CD4-positive, alpha-beta T cell treated with Interleukin-10 for 1 hour (primary cell): ENCODE measurements at regions not wholly inside any gene's neighbourhood (a gene's known extent, or its start where the extent isn't known, plus 50 kb on each side); places are given as distances from the start of the nearest gene placed in this dataset.

Experiments
- DNase-seq: peaks from one replicate; pipeline ENCODE4 v3.0.0-alpha.2; 2020

DNA sequence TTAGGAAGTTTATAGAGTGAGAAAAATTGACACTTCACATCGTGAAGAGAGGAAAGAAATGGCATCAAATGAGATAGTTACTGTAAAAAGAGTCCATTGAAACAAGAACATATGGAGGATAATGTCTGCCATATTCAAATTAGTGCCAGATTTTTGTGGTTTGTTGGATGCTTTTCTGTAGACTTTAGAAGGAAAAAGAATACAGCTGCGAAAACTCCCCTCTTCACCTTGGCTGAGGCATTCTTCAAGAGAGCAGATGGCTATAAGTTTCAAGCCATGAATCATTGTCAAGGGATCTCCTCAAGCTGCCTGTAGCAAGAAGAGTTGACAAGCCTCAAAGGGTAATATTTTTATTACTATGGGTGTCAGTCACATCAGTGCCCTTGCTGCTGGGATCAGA lies 507.4 kb upstream of the RAG2 start:
- no peak for DNase-seq

DNA sequence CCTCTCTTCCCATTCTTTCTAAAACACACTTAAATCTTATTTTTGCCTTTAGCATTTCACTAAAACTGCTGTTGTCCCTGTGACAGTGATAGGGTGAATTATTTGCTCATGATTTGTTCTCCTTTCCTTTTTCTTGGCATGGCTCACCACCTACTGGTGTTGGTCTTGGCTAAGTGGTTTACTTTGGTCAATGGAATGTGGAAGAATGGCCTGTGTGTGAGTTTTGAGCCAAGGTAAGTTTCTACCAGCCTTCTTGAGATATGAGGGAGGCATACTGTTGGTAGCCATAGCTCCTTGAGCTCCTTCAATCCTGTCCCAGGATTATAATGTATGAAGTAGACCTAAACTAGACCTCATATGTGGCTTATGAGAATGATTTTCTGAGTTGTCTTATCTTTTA lies 506.3 kb upstream of the RAG2 start:
- DNase-seq: no peak

DNA sequence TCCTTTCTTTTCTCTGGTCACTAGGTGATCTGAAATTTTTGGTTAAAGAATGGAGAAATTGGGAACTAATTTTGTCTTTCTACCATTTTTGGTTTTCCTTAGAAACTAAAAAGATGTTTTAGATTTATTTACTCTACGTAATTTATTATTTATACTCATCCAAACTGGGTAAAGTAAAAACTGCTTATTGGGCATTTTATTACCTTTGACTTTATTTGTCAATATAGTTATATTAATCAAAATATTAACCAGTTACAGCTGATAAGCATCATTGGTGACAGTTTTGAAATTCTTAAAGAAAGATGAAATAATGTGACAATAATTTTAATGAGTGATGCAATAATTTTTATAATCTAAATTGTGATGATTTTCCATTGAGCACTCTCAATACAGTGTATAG lies 502.0 kb upstream of the RAG2 start:
- no peak for DNase-seq

DNA sequence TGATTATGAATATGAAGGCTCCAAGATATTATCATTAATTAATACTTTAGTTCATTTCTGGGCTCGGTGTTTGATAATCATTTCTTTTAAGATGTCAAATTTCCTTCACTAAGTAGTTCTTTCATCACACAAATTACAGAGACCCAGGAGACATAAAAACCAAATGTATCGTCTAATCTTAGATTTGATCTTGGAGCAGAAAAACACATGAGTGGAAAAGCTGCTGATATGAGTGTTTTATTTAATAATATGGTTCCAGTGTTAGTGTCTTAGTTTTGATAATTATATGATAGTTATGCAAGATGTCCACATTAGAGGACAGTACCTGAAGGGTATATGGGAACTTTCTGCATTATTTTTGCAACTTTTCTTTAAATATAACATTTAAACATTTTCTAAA lies 494.5 kb upstream of the RAG2 start:
- DNase-seq: no peak

GRCh38 chr11:37089439-37089838 lies 491.4 kb upstream of the RAG2 start:
- no peak for DNase-seq

GRCh38 chr11:37088573-37088910 lies 490.5 kb upstream of the RAG2 start:
- DNase-seq: no peak

DNA sequence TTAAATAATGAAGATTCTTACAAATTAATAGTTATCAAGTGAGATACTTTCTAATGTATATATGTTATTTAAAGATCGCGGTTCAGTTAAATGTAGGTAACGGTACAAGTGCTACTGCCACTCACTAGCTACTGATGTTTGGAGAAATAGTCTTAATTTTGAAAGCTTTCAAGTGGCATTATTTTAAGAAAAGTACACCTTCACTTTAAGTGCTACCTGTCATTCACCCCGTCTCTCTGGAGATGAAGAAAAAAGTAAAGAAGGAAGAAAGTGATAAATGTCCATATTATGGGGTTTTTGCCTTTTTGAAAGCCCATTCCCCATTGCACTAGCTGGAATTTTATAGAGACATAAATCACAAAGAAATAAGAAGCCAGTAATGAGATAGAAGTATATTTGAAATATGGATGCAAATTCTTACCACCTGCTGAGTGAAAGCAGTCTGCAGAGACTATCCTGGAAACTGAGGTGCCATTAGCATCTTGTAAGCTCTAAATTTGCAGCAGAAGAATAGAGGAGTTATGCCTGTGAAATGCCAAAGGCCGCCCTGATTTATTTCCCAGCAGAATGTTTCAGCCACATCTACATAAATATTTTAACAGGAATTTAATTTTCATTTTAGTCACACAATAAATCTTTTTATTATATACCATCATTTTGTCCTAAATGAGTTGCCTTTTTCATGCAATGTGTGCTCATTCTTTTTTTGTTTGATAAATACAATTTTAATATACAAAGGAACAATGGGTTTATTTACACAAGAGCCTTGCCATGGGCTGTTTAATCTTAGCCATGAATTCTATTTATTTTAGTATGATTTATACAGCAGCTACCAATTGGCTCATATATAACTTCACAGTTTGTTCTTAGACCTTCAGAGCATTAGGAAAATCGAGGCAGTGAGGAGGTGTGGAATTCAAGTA lies 489.9 kb upstream of the RAG2 start:
- no peak for DNase-seq

GRCh38 chr11:37078521-37078920 lies 480.5 kb upstream of the RAG2 start:
- no peak for DNase-seq

DNA sequence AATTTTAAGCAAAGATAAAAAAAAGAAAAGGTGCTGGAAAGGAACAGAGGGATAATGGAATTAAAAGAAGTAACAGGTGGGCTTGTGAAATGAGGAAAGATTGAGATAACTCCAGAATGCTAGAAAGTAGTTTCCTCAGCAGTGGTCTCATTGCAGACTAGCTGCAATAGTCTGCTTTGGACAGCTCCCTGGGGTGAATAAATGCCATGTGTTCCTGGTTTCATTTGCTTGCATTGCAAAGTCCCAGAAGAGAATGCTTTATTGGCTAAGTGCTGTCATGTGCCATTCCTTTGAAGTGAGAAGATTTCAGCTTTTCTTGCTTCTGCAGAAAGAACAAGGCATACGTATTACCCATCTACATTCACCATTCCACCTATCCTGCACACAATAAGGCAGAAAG lies 478.8 kb upstream of the RAG2 start:
- no peak for DNase-seq

DNA sequence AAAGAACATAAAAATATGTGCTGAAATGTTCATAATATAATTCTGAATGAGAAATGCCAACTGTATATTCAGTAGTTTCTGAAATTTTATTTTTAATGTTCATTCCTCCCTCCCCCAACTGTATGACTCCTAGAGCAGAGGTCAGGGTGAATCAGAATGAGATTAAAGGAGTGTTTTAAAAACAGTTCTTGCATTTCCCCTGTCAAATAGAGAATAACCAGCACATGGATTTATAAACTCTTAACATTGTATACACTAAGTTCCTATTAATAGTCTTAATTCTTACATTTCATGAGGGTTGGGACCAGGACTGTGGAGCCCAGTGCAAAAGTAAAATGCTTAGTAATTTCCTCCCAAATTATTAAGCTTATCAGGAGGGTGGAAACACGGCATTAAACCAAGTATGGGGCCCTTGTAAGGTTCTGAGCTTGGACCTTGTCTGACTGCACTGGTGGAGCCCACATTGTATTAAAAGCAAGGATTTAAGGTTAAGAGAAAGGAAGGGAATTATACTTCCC lies 474.6 kb upstream of the RAG2 start:
- no peak for DNase-seq

DNA sequence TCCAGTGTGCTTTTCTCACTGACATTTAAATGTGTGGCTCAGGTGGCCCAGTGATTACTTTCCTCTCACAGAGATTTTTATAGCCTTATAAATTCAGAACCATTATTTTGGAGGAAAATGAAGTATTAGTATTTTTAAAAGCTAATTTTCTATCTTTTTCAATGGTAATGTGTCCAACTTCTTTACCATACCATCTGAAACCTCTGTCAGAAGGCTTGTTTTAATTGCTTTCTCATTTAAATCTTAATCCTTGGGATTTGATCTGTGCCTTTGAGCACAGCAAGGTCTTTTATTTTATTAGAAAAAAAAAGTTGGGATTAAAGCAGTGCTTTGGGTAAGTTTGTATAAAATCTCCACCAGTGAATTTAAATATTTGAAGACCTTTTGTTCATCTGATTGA lies 452.3 kb upstream of the RAG2 start:
- DNase-seq: no peak

GRCh38 chr11:37040921-37041320 lies 442.9 kb upstream of the RAG2 start:
- DNase-seq: no peak

GRCh38 chr11:37038911-37039310 lies 440.9 kb upstream of the RAG2 start:
- no peak for DNase-seq

GRCh38 chr11:37026741-37027140 lies 428.7 kb upstream of the RAG2 start:
- no peak for DNase-seq

- no peak for DNase-seq
Observed at GRCh38 chr11:37026326-37026725, 428.3 kb upstream of the RAG2 start.

DNA sequence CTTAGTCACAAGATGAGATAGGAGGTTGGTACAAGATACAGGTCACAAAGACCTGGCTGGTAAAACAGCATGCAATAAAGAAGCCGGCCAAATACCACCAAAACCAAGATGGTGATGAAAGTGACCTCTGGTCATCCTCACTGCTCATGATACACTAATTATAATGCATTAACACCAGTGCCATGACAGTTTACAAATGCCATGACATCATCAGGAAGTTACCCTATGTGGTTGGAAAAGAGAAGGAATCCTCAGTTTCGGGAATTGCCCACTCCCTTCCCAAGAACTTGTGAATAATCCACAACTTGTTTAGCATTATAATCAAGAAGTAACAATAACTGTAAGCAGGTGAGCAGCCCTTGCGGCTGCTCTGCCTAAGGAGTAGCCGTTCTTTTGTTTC lies 408.5 kb upstream of the RAG2 start:
- DNase-seq: no peak

- DNase-seq: no peak
Observed at GRCh38 chr11:37002831-37003230, 404.8 kb upstream of the RAG2 start.

GRCh38 chr11:36997656-36998055 lies 399.6 kb upstream of the RAG2 start:
- no peak for DNase-seq

DNA sequence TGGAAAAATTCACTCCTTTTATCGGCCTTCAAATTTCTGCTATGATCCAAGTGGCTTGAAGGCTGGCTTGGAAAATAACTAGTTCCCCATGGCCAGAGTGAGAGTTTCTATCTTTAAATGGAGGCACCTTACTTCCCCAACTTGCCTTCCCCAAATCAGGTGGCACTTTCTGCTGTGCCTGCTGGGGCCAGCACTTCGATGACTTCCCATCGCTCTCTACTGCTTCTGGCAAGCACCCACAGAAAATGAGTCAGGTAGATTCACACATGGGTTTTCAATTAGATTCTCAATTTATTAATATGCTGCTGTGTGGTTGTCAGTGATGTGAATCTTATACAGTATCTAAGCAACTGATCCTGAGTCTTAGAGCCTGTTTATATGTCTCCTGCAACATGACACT lies 398.8 kb upstream of the RAG2 start:
- no peak for DNase-seq

GRCh38 chr11:36994208-36994607 lies 396.2 kb upstream of the RAG2 start:
- no peak for DNase-seq

- no peak for DNase-seq
Observed at GRCh38 chr11:36988556-36988955, 390.5 kb upstream of the RAG2 start.

- no peak for DNase-seq
Observed at GRCh38 chr11:36985562-36985961, 387.5 kb upstream of the RAG2 start.

- DNase-seq: no peak
Observed at GRCh38 chr11:36976741-36977140, 378.7 kb upstream of the RAG2 start.

DNA sequence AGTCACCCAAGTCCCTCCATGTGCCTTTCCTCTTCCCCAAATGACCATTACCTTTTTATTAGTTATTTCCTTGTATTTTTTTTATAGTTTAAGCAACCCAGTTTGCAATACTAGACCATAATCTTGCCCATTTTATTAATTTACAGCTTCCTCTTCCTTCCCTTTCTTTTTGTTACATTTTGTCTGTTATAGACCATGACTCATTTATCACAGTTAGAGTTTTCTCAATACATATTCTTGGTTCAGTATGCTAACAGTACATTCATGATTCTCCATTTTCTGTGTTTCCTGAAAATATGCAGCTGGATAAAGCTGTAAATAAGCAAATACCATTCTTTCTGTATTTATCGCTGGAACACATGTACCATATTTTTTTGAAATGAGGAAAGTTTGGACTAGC lies 376.7 kb upstream of the RAG2 start:
- DNase-seq: no peak

DNA sequence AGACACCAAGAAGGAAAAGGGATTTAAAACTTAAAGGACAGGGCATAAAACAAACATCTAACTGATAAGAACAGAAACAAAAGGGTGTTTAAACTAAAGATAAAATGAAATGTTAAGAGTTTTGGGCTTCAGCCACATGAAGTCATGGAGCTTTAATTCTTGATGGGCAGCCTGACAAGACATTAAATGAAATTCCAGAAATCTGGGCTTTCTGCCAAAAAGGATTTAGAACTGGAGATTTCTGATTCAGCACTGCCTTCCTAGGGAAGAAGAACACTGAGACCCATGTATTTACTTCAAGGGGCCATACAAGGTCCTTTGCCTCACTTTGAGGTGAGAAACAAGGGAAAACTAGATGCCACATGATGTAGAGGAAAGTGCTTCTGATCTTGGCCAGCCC lies 355.9 kb upstream of the RAG2 start:
- no peak for DNase-seq
